H9 (cell line): ENCODE measurements at regions not wholly inside any gene's neighbourhood (a gene's known extent, or its start where the extent isn't known, plus 50 kb on each side); places are given as distances from the start of the nearest gene placed in this dataset.

ENCODE experiments used
- DNase-seq: peaks from one replicate; pipeline ENCODE4 v3.0.0-alpha.2; 2017
- H2AFZ ChIP-seq: one replicate; pipeline ENCODE4 v1.6.1; 2013; ENCODE audit warnings: mild to moderate bottlenecking, low read length, control low read depth, moderate library complexity
- H2AK5ac ChIP-seq: 2 replicates; pipeline ENCODE4 v1.6.1; 2013; ENCODE audit warnings: low read length, control low read depth, mixed read lengths; ENCODE audit not compliant: insufficient read length
- H2BK120ac ChIP-seq: one replicate; pipeline ENCODE4 v1.6.1; 2013; ENCODE audit warnings: low read depth, mild to moderate bottlenecking, low read length, control low read depth, inconsistent platforms; ENCODE audit not compliant: poor library complexity, severe bottlenecking
- H2BK12ac ChIP-seq: 2 replicates; pipeline ENCODE4 v1.6.1; 2013; ENCODE audit warnings: low read length, control low read depth, mixed read lengths, low read depth; ENCODE audit not compliant: insufficient read length
- H2BK15ac ChIP-seq: 2 replicates; pipeline ENCODE4 v1.6.1; 2013; ENCODE audit warnings: low read depth, low read length, control low read depth
- H2BK20ac ChIP-seq: one replicate; pipeline ENCODE4 v1.6.1; 2013; ENCODE audit warnings: low read depth, mild to moderate bottlenecking, low read length, control low read depth, inconsistent platforms; ENCODE audit not compliant: poor library complexity, severe bottlenecking
- H2BK5ac ChIP-seq: 2 replicates; pipeline ENCODE4 v1.6.1; 2013; ENCODE audit warnings: low read length, control low read depth, mixed read lengths; ENCODE audit not compliant: insufficient read length
- H3K14ac ChIP-seq: 2 replicates; pipeline ENCODE4 v1.6.1; 2013; ENCODE audit warnings: low read length, control low read depth; ENCODE audit not compliant: insufficient read depth
- H3K18ac ChIP-seq: 2 replicates; pipeline ENCODE4 v1.6.1; 2013; ENCODE audit warnings: low read depth, mild to moderate bottlenecking, mixed read lengths, low read length, control low read depth; ENCODE audit not compliant: insufficient read length
- H3K23ac ChIP-seq: 2 replicates; pipeline ENCODE4 v1.6.1; 2013; ENCODE audit warnings: low read length, control low read depth, mixed read lengths, low read depth; ENCODE audit not compliant: insufficient read length
- H3K23me2 ChIP-seq: 2 replicates; pipeline ENCODE4 v1.6.1; 2013; ENCODE audit warnings: low read depth, mild to moderate bottlenecking, mixed read lengths, low read length, control low read depth; ENCODE audit not compliant: insufficient read length, poor library complexity, severe bottlenecking
- H3K27ac ChIP-seq: 2 replicates; pipeline ENCODE4 v1.5.1; 2013; ENCODE audit warnings: low read length, control low read depth, mixed read lengths, low read depth; ENCODE audit not compliant: insufficient read length
- H3K27me3 ChIP-seq: 2 replicates; pipeline ENCODE4 v1.6.1; 2013; ENCODE audit warnings: low read length, control low read depth, inconsistent platforms; ENCODE audit not compliant: insufficient read depth
- H3K4ac ChIP-seq: 2 replicates; pipeline ENCODE4 v1.6.1; 2013; ENCODE audit warnings: low read depth, mild to moderate bottlenecking, control low read depth, inconsistent platforms, low read length, moderate library complexity
- H3K4me1 ChIP-seq: 2 replicates; pipeline ENCODE4 v1.6.1; 2013; ENCODE audit warnings: low read length, control low read depth, inconsistent platforms; ENCODE audit not compliant: insufficient read depth
- H3K4me2 ChIP-seq: 2 replicates; pipeline ENCODE4 v1.6.1; 2013; ENCODE audit warnings: low read length, control low read depth, mixed read lengths; ENCODE audit not compliant: insufficient read length, insufficient read depth
- H3K56ac ChIP-seq: 2 replicates; pipeline ENCODE4 v1.6.1; 2013; ENCODE audit warnings: low read depth, mild to moderate bottlenecking, mixed read lengths, low read length, control low read depth; ENCODE audit not compliant: insufficient read length
- H3K79me1 ChIP-seq: 2 replicates; pipeline ENCODE4 v1.6.1; 2013; ENCODE audit warnings: low read depth, mild to moderate bottlenecking, moderate library complexity, low read length, control low read depth, inconsistent platforms; ENCODE audit not compliant: insufficient read depth, poor library complexity, severe bottlenecking
- H3K79me2 ChIP-seq: 2 replicates; pipeline ENCODE4 v1.6.1; 2013; ENCODE audit warnings: low read length, control low read depth, inconsistent platforms; ENCODE audit not compliant: insufficient read depth
- H3K9ac ChIP-seq: 2 replicates; pipeline ENCODE4 v1.6.1; 2013; ENCODE audit warnings: low read length, control low read depth, mixed read lengths; ENCODE audit not compliant: insufficient read length; ENCODE audit errors: extremely low read depth
- H3K9me3 ChIP-seq: one replicate; pipeline ENCODE4 v1.6.1; 2013; ENCODE audit warnings: low read depth, low read length, inconsistent platforms; ENCODE audit not compliant: control insufficient read depth
- H3T11ph ChIP-seq: one replicate; pipeline ENCODE4 v1.6.1; 2013; ENCODE audit warnings: mild to moderate bottlenecking, low read length, control low read depth, inconsistent platforms
- H4K20me1 ChIP-seq: one replicate; pipeline ENCODE4 v1.6.1; 2013; ENCODE audit not compliant: control insufficient read depth, insufficient read length, insufficient read depth
- H4K5ac ChIP-seq: 2 replicates; pipeline ENCODE4 v1.6.1; 2013; ENCODE audit warnings: low read depth, mild to moderate bottlenecking, mixed read lengths, low read length, control low read depth; ENCODE audit not compliant: insufficient read length
- H4K8ac ChIP-seq: replicated peaks from 2 replicates; pipeline ENCODE4 v1.6.1; 2013; ENCODE audit warnings: low read length, control low read depth, mixed read lengths, low read depth; ENCODE audit not compliant: insufficient read length
- H4K91ac ChIP-seq: 2 replicates; pipeline ENCODE4 v1.6.1; 2013; ENCODE audit warnings: low read depth, mild to moderate bottlenecking, moderate library complexity, mixed read lengths, low read length, control low read depth; ENCODE audit not compliant: insufficient read length
- H3K27ac Mint-ChIP-seq, 3 experiments: 2 replicates in 2 of 3; 3 replicates in 1 of 3; pipeline ENCODE4 v1.8.0; 2020 to 2021; ENCODE audit warnings: mixed read lengths in 3 of 3, mild to moderate bottlenecking in 1 of 3, moderate library complexity in 1 of 3
- H3K27me3 Mint-ChIP-seq: 2 replicates; pipeline ENCODE4 v1.8.0; 2021; ENCODE audit warnings: low read depth, mild to moderate bottlenecking, moderate library complexity, mixed read lengths
- H3K36me3 Mint-ChIP-seq, 3 experiments: 2 replicates in 2 of 3; 3 replicates in 1 of 3; pipeline ENCODE4 v1.8.0; 2020 to 2021; ENCODE audit warnings: low read depth in 3 of 3, mixed read lengths in 3 of 3; ENCODE audit not compliant: insufficient read depth in 1 of 3
- H3K4me1 Mint-ChIP-seq, 2 experiments: 2 replicates each; pipeline ENCODE4 v1.8.0; 2020; ENCODE audit warnings: mixed read lengths in 2 of 2
- H3K4me3 Mint-ChIP-seq, 2 experiments: 2 replicates in 1 of 2; 3 replicates in 1 of 2; pipeline ENCODE4 v1.8.0; 2020 to 2021; ENCODE audit warnings: mild to moderate bottlenecking in 2 of 2, mixed read lengths in 2 of 2, moderate library complexity in 1 of 2
- H3K9me3 Mint-ChIP-seq, 2 experiments: 2 replicates in 1 of 2; 3 replicates in 1 of 2; pipeline ENCODE4 v1.8.0; 2020; ENCODE audit warnings: mild to moderate bottlenecking in 2 of 2, mixed read lengths in 2 of 2, moderate library complexity in 1 of 2
- TF ChIP-seq, protein P1 (sequence below): fragments of 200-600 bp; sonication (generic); conservative IDR thresholded peaks from 3 replicates; pipeline ENCODE4 v1.8.0; 2021; ENCODE audit warnings: antibody characterized with exemption, mild to moderate bottlenecking

GRCh38 chr3:102122527-102122926, 273.2 kb downstream of the NFKBIZ start:
- Histone ChIP-seq H3T11ph (no peak overlapping the region), H3K27ac (no peak overlapping the region), H2AK5ac (no peak overlapping the region), H3K18ac (no peak overlapping the region), H3K4me2 (no peak overlapping the region), H2BK120ac (no peak overlapping the region), H4K8ac (no peak overlapping the region), H3K23me2 (no peaks in the 10 kb centered on the region), H3K9ac (no peak overlapping the region), H2BK5ac (no peak overlapping the region), H3K23ac (no peak overlapping the region), H2BK15ac (no peak overlapping the region), H3K27me3 (no peaks in the 10 kb centered on the region), H2AFZ (no peak overlapping the region), H4K91ac (no peak overlapping the region), H3K79me2 (no peaks in the 10 kb centered on the region), H3K4me1 (no peaks in the 10 kb centered on the region), H3K56ac (no peak overlapping the region), H3K9me3 (no peaks in the 10 kb centered on the region), H3K14ac (no peak overlapping the region), H2BK20ac (no peak overlapping the region), H3K4ac (no peak overlapping the region), H4K5ac (no peak overlapping the region), H2BK12ac (no peak overlapping the region), H3K79me1 (no peaks in the 10 kb centered on the region), H4K20me1 (no peaks in the 10 kb centered on the region)
- no peak overlapping the region for H3K4me3 Mint-ChIP-seq
- no peak overlapping the region for H3K27ac Mint-ChIP-seq
- DNase-seq: no peak
- H3K9me3 Mint-ChIP-seq: peaks cover 11 to 13% of the 10 kb centered on the region in 2 experiments
- no peaks in the 10 kb centered on the region for H3K4me1 Mint-ChIP-seq
- TF ChIP-seq, protein P1, sequence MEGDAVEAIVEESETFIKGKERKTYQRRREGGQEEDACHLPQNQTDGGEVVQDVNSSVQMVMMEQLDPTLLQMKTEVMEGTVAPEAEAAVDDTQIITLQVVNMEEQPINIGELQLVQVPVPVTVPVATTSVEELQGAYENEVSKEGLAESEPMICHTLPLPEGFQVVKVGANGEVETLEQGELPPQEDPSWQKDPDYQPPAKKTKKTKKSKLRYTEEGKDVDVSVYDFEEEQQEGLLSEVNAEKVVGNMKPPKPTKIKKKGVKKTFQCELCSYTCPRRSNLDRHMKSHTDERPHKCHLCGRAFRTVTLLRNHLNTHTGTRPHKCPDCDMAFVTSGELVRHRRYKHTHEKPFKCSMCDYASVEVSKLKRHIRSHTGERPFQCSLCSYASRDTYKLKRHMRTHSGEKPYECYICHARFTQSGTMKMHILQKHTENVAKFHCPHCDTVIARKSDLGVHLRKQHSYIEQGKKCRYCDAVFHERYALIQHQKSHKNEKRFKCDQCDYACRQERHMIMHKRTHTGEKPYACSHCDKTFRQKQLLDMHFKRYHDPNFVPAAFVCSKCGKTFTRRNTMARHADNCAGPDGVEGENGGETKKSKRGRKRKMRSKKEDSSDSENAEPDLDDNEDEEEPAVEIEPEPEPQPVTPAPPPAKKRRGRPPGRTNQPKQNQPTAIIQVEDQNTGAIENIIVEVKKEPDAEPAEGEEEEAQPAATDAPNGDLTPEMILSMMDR: no peak
- H3K36me3 Mint-ChIP-seq: peaks cover 0 to 11% (median 0%) of the 10 kb centered on the region in 3 experiments; a peak in 3 of 7 replicates
- H3K27me3 Mint-ChIP-seq: no peaks in the 10 kb centered on the region
